Activated CD8-positive, alpha-beta T cell treated with anti-CD3 and anti-CD28 coated beads for 36 hours (primary cell): ENCODE measurements at regions not wholly inside any gene's neighbourhood (a gene's known extent, or its start where the extent isn't known, plus 50 kb on each side); places are given as distances from the start of the nearest gene placed in this dataset.

ENCODE experiments used
- ATAC-seq: fragments of 200-7000 bp; cut with Tn5 transposase; one replicate; pipeline ENCODE4 v1.10.0; 2021; ENCODE audit warnings: mild to moderate bottlenecking, moderate library complexity
- CTCF ChIA-PET: fragments of 350-600 bp; sonication (Branson Sonifier 250); formaldehyde crosslinking; loops from one replicate; lab custom pipeline; 2021; ENCODE audit warnings: antibody characterized with exemption; lab: Charles Lee
- POLR2A ChIA-PET: fragments of 350-600 bp; sonication (Branson Sonifier 250); formaldehyde crosslinking; loops from one replicate; lab custom pipeline; 2021; ENCODE audit warnings: antibody characterized with exemption; lab: Charles Lee
- DNase-seq: peaks from one replicate; pipeline ENCODE4 v3.0.0-alpha.2; 2020
- H3K27ac Mint-ChIP-seq: one replicate; pipeline ENCODE4 v1.8.0; 2021; ENCODE audit warnings: mild to moderate bottlenecking, mixed read lengths
- H3K27me3 Mint-ChIP-seq: one replicate; pipeline ENCODE4 v1.8.0; 2021; ENCODE audit warnings: mixed read lengths
- H3K36me3 Mint-ChIP-seq: one replicate; pipeline ENCODE4 v1.8.0; 2021; ENCODE audit warnings: low read depth, mixed read lengths
- H3K4me1 Mint-ChIP-seq: one replicate; pipeline ENCODE4 v1.8.0; 2021; ENCODE audit warnings: low read depth, mixed read lengths
- H3K4me3 Mint-ChIP-seq: one replicate; pipeline ENCODE4 v1.8.0; 2021; ENCODE audit warnings: mild to moderate bottlenecking, moderate library complexity, mixed read lengths
- H3K9me3 Mint-ChIP-seq: one replicate; pipeline ENCODE4 v1.8.0; 2021; ENCODE audit warnings: mixed read lengths
- intact Hi-C: fragments of 100-400 bp; cut with micrococcal nuclease; formaldehyde crosslinking; loops from one replicate; pipeline ENCODE4 v1.10.0; 2022
- TF ChIP-seq, protein P1 (sequence below): fragments of 200-600 bp; IDR thresholded peaks from one replicate; pipeline ENCODE4 v1.8.0; 2022; ENCODE audit warnings: antibody characterized with exemption, mild to moderate bottlenecking

DNA sequence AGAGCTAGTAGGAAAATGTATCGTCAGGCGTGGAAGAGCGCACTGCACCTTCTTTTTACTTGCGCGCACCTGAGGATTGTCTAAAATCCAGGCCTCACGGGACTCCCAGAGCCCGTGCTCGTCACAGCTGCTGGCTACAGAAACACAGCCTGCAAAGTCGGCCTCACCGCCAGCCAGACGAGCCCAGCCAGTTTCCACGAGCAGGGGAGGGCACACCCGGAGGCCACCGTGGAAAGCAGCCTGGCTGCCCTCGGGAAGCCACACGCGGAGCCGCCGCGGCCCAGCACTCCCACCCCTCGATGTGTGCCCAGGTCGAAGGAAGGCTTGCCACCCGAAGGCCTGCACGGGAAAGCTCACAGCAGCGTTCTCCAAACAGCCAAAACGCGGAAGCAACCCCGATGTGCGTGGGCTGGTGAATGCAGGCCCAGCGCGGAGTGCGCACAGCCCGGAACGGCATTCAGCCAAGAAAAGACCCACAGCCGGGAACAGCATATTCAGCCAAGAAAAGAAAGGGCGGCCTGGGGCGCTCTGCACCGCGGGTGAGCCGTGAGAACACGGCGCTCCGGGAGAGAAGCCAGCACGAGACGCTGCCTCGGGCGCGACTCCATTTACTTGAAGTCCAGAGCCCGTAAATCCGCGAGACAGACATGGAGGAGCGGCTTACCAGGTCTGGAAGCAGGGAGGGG is 53.9 kb upstream of the SALL3 start:
- CTCF ChIA-PET = no interaction called here

DNA sequence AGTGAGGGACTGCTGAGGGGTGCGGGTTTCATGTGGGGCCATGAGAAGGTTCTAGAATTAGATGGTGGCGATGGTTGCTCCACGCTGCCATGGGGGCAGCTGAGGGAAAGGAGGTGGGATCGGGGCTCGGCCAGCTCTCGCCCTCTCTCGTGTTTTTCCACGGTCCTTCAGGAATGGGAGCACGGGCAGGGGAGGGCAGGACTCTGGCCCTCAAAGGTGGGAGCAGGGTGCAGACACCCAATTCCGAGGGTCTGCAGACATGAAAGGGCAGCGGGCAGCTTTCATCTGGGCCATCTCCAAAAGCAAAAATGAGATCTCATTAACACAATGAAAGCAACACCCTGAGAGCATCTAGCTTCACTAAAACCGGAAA is 53.4 kb upstream of the SALL3 start:
- no peaks in the 10 kb centered on the region for H3K36me3 Mint-ChIP-seq
- CTCF ChIA-PET = no interaction called here
- intact Hi-C loops = no loop called here

More for the DNA sequence above, 53.9 kb upstream of the SALL3 start:
- no peaks in the 10 kb centered on the region for H3K27me3 Mint-ChIP-seq
- intact Hi-C loops = no loop called here
- ATAC-seq (no peak), DNase-seq (no peak)
- H3K4me1 Mint-ChIP-seq = no peaks in the 10 kb centered on the region
- H3K9me3 Mint-ChIP-seq = no peaks in the 10 kb centered on the region
- POLR2A ChIA-PET = no interaction called here
- no peak overlapping the region for H3K27ac Mint-ChIP-seq
- H3K36me3 Mint-ChIP-seq = no peaks in the 10 kb centered on the region
- H3K4me3 Mint-ChIP-seq = no peak overlapping the region
- TF ChIP-seq, protein P1, sequence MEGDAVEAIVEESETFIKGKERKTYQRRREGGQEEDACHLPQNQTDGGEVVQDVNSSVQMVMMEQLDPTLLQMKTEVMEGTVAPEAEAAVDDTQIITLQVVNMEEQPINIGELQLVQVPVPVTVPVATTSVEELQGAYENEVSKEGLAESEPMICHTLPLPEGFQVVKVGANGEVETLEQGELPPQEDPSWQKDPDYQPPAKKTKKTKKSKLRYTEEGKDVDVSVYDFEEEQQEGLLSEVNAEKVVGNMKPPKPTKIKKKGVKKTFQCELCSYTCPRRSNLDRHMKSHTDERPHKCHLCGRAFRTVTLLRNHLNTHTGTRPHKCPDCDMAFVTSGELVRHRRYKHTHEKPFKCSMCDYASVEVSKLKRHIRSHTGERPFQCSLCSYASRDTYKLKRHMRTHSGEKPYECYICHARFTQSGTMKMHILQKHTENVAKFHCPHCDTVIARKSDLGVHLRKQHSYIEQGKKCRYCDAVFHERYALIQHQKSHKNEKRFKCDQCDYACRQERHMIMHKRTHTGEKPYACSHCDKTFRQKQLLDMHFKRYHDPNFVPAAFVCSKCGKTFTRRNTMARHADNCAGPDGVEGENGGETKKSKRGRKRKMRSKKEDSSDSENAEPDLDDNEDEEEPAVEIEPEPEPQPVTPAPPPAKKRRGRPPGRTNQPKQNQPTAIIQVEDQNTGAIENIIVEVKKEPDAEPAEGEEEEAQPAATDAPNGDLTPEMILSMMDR = no peak

DNA sequence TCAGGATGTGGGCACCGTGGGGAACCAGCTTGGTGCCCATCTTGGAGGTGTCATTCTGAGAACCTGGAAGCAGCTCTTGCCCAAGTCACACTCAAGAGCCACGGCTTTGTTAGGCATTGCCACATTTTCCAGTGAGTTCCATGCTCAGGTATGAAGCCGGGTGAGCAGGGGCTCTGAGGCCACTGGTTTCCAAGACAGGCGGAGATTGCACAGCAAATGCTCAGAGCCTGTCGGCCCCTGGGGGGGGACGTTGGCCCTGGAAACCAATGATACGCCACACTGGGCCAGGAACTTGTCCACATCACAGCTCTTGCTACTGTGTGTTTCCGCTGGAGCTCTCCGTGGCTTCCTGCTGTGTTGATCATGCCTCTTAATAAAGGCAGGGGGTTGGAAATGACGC is 52.5 kb upstream of the SALL3 start:
- POLR2A ChIA-PET = no interaction called here
- ATAC-seq (no peak), DNase-seq (no peak)
- no peak overlapping the region for H3K27ac Mint-ChIP-seq
- no peaks in the 10 kb centered on the region for H3K4me1 Mint-ChIP-seq
- H3K4me3 Mint-ChIP-seq = no peak overlapping the region
- H3K36me3 Mint-ChIP-seq = no peaks in the 10 kb centered on the region
- TF ChIP-seq, protein P1 = no peak
- CTCF ChIA-PET = no interaction called here
- intact Hi-C loops = no loop called here
- peaks cover 2% of the 10 kb centered on the region for H3K27me3 Mint-ChIP-seq
- H3K9me3 Mint-ChIP-seq = no peaks in the 10 kb centered on the region

More for the DNA sequence above, 53.4 kb upstream of the SALL3 start:
- ATAC-seq (no peak), DNase-seq (no peak)
- no peaks in the 10 kb centered on the region for H3K9me3 Mint-ChIP-seq
- POLR2A ChIA-PET = no interaction called here
- no peak overlapping the region for H3K27ac Mint-ChIP-seq
- H3K4me3 Mint-ChIP-seq = no peak overlapping the region
- TF ChIP-seq, protein P1 = no peak
- no peaks in the 10 kb centered on the region for H3K27me3 Mint-ChIP-seq
- H3K4me1 Mint-ChIP-seq = no peaks in the 10 kb centered on the region

DNA sequence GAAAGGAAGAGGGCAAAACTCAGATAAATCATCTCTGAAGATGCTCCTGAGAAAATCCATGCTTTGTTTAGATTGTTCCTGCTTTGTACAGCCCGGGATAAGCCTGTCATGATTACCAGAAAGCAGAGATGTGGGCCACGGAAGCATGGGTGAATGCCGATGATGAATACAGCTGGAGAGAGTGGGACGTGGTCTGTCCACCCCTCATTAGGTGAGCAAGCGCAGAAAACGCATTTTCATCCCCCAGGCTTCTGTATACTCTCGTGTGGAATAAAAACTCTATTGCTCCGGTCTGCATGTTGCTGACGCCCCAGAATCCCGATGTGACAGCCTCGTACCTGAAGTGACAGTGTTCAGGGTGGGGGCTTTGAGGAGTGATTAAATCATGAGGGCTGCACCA is 52.0 kb upstream of the SALL3 start:
- Mint-ChIP-seq H3K27ac (no peak overlapping the region), H3K36me3 (no peaks in the 10 kb centered on the region), H3K4me3 (no peak overlapping the region), H3K27me3 (peaks cover 2% of the 10 kb centered on the region), H3K4me1 (no peaks in the 10 kb centered on the region), H3K9me3 (no peaks in the 10 kb centered on the region)
- intact Hi-C loops = no loop called here
- TF ChIP-seq, protein P1 = no peak
- no peak for ATAC-seq
- ChIA-PET POLR2A (no interaction called here), CTCF (no interaction called here)
- DNase-seq = no peak

DNA sequence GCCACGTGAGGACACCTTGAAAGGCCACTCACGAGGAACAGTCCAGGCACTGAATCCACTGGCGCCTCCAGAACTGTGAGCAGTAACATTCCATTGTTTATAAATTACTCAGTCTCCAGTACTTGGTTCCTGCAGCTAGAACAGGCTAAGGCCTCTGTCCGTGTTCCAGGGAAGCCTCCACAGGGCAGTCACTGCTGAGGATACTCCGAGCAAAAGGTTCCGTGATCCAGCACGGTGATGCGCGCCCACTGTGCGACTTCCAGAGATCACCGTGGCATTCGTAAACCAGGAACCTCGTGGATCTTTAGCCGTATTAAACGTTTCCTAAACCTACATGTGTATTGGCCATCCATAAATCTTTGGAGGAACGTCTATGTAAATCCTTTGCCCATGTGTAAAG is 51.5 kb upstream of the SALL3 start:
- ChIA-PET CTCF (no interaction called here), POLR2A (no interaction called here)
- Mint-ChIP-seq H3K4me3 (no peak overlapping the region), H3K27ac (no peak overlapping the region), H3K4me1 (no peaks in the 10 kb centered on the region), H3K36me3 (no peaks in the 10 kb centered on the region), H3K27me3 (peaks cover 2% of the 10 kb centered on the region), H3K9me3 (no peaks in the 10 kb centered on the region)
- no peak for ATAC-seq
- intact Hi-C loops = no loop called here
- no peak for DNase-seq
- TF ChIP-seq, protein P1 = no peak
